Osteoblast (primary cell): ENCODE measurements at regions not wholly inside any gene's neighbourhood (a gene's known extent, or its start where the extent isn't known, plus 50 kb on each side); places are given as distances from the start of the nearest gene placed in this dataset.

ENCODE experiments used
- DNase-seq: peaks from one replicate; pipeline ENCODE4 v3.0.0; 2011; ENCODE audit warnings: low spot score, mixed read lengths; ENCODE audit not compliant: insufficient read length; ENCODE audit errors: missing footprints
- H2AFZ ChIP-seq: 2 replicates; pipeline ENCODE4 v1.6.0; 2011; ENCODE audit warnings: mild to moderate bottlenecking, low read length
- H3K27ac ChIP-seq: 2 replicates; pipeline ENCODE4 v1.5.1; 2011; ENCODE audit warnings: mild to moderate bottlenecking, low read depth, low read length, moderate library complexity
- H3K27me3 ChIP-seq: 2 replicates; pipeline ENCODE4 v1.6.0; 2012; ENCODE audit warnings: mild to moderate bottlenecking, control low read depth, inconsistent platforms, low read length, moderate library complexity; ENCODE audit not compliant: insufficient read depth
- H3K36me3 ChIP-seq: 2 replicates; pipeline ENCODE4 v1.5.1; 2011; ENCODE audit warnings: mild to moderate bottlenecking, low read length, control low read depth, moderate library complexity; ENCODE audit not compliant: insufficient read depth
- H3K4me1 ChIP-seq: 2 replicates; pipeline ENCODE4 v1.5.1; 2011; ENCODE audit warnings: mild to moderate bottlenecking, low read length, control low read depth, moderate library complexity; ENCODE audit not compliant: insufficient read depth
- H3K4me2 ChIP-seq: 2 replicates; pipeline ENCODE4 v1.6.0; 2011; ENCODE audit warnings: mild to moderate bottlenecking, low read length; ENCODE audit not compliant: insufficient read depth
- H3K4me3 ChIP-seq: fragments of 200-600 bp; sonication (generic); 3 replicates; pipeline ENCODE4 v1.5.1; 2012; ENCODE audit warnings: mild to moderate bottlenecking, low read length, inconsistent platforms; ENCODE audit not compliant: insufficient read depth
- H3K79me2 ChIP-seq: 2 replicates; pipeline ENCODE4 v1.6.0; 2012; ENCODE audit warnings: mild to moderate bottlenecking, low read length, control low read depth, inconsistent platforms; ENCODE audit not compliant: insufficient read depth
- H3K9me3 ChIP-seq: 2 replicates; pipeline ENCODE4 v1.5.1; 2011; ENCODE audit warnings: low read depth, low read length, control low read depth
- H4K20me1 ChIP-seq: 2 replicates; pipeline ENCODE4 v1.6.0; 2012; ENCODE audit warnings: mild to moderate bottlenecking, low read length, control low read depth; ENCODE audit not compliant: insufficient read depth
- CTCF ChIP-seq: IDR thresholded peaks from 2 replicates; pipeline ENCODE4 v1.5.1; 2011; ENCODE audit warnings: mild to moderate bottlenecking, low read depth, low read length, moderate library complexity; ENCODE audit errors: extremely low read depth

DNA sequence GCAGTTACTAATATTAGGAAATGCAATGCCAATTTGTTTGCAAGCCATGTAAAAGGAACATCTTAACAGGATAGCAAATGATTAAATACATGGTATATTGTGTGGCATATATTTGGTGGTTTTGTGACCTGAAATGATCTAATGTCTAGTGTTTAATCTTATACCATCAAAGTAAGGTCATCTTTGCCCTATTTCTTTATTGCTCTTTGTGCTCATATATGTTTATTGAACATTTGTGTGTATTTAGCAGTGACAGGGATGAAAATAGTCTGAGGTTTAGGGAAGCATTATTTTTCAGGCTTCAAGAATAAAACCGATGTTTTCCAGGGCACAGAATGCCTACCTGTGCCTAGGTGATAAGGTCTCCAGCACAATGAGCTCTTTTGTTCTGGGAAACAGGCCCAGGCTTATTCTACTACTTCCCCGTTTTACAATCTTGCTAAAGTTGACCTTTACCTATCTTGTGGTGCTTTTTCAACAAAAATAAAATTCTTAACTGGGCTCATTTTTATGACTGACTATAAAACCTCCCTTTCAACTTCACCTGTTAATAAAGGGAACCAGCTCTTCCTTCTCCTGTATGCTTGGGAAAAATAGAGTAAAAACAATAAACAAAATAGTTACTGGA, 105.6 kb upstream of the ANKH start:
- no peak for DNase-seq
- Histone ChIP-seq H3K27me3 (peaks cover 3% of the 10 kb centered on the region), H3K4me2 (no peak overlapping the region), H3K79me2 (no peaks in the 10 kb centered on the region), H3K4me3 (no peak overlapping the region), H3K36me3 (no peaks in the 10 kb centered on the region), H2AFZ (no peak overlapping the region), H3K9me3 (no peaks in the 10 kb centered on the region), H3K27ac (no peak overlapping the region), H3K4me1 (no peaks in the 10 kb centered on the region), H4K20me1 (no peaks in the 10 kb centered on the region)
- no peak for TF ChIP-seq CTCF

DNA sequence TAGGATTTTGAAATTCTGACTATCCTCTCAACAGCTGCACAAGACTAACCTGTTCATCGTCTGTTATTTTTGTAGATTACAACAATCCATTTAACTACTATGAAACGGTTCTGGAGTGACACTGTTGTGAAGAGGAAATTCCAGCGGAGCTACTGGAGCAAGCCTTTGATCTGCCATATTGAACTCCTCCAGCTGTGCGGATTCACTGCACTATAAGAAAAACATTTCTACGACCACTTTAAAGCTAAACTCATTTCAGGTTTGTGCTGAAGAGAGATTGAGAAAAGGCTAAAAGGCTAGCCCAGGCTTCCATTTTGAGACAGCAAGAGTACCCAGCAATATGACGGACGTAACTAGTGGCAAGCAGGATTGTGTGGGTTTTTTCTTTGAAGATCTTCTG, 104.9 kb upstream of the ANKH start:
- no peaks in the 10 kb centered on the region for H3K9me3 ChIP-seq
- DNase-seq = no peak
- no peaks in the 10 kb centered on the region for H3K36me3 ChIP-seq
- no peaks in the 10 kb centered on the region for H4K20me1 ChIP-seq
- H3K27me3 ChIP-seq = peaks cover 3% of the 10 kb centered on the region
- no peaks in the 10 kb centered on the region for H3K79me2 ChIP-seq
- TF ChIP-seq CTCF = no peak
- no peaks in the 10 kb centered on the region for H3K4me1 ChIP-seq
- H3K27ac ChIP-seq = no peak overlapping the region
- H3K4me3 ChIP-seq = no peak overlapping the region
- H2AFZ ChIP-seq = no peak overlapping the region
- H3K4me2 ChIP-seq = no peak overlapping the region

- H3K4me3 ChIP-seq = no peak overlapping the region
- no peaks in the 10 kb centered on the region for H3K27me3 ChIP-seq
- no peaks in the 10 kb centered on the region for H3K4me1 ChIP-seq
- no peak for TF ChIP-seq CTCF
- DNase-seq = no peak
- H4K20me1 ChIP-seq = no peaks in the 10 kb centered on the region
- H3K36me3 ChIP-seq = no peaks in the 10 kb centered on the region
- H3K79me2 ChIP-seq = no peaks in the 10 kb centered on the region
- H3K9me3 ChIP-seq = no peaks in the 10 kb centered on the region
- H2AFZ ChIP-seq = no peak overlapping the region
- H3K27ac ChIP-seq = no peak overlapping the region
- H3K4me2 ChIP-seq = no peak overlapping the region
Measured at GRCh38 chr5:14971873-14972272, 100.3 kb upstream of the ANKH start.

GRCh38 chr5:14968796-14969195, 97.2 kb upstream of the ANKH start:
- Histone ChIP-seq H3K36me3 (no peaks in the 10 kb centered on the region), H4K20me1 (no peaks in the 10 kb centered on the region), H3K27me3 (no peaks in the 10 kb centered on the region), H3K79me2 (no peaks in the 10 kb centered on the region), H3K4me1 (no peaks in the 10 kb centered on the region), H3K4me3 (no peak overlapping the region), H3K4me2 (no peak overlapping the region), H3K27ac (no peak overlapping the region), H2AFZ (no peak overlapping the region), H3K9me3 (no peaks in the 10 kb centered on the region)
- no peak for TF ChIP-seq CTCF
- DNase-seq = no peak
